Activated CD4-positive, alpha-beta T cell treated with anti-CD3 and anti-CD28 coated beads for 1 hour (primary cell): ENCODE measurements at regions not wholly inside any gene's neighbourhood (a gene's known extent, or its start where the extent isn't known, plus 50 kb on each side); places are given as distances from the start of the nearest gene placed in this dataset.
"Not testable (repeated sequence)": the region's sequence is repeated elsewhere in the genome, so short reads cannot be mapped to it uniquely, and the experiment has no call there.

Source experiments
- DNase-seq: peaks from one replicate; pipeline ENCODE4 v3.0.0-alpha.2; 2020

GRCh38 chr3:16055606-16056211 lies 118.8 kb upstream of the GALNT15 start:
- DNase-seq, result no peak

- no peak for DNase-seq
Observed at GRCh38 chr3:16056217-16056616, 118.3 kb upstream of the GALNT15 start.

- DNase-seq, result no peak
Observed at GRCh38 chr3:16058521-16058920, 116.0 kb upstream of the GALNT15 start.

GRCh38 chr3:16059081-16059537 lies 115.4 kb upstream of the GALNT15 start:
- DNase-seq, result no peak

GRCh38 chr3:16059711-16060357 lies 114.6 kb upstream of the GALNT15 start:
- no peak for DNase-seq

- DNase-seq, result no peak
Observed at GRCh38 chr3:16060358-16060852, 114.1 kb upstream of the GALNT15 start.

- DNase-seq, result no peak
Observed at GRCh38 chr3:16060945-16061344, 113.5 kb upstream of the GALNT15 start.

GRCh38 chr3:16061491-16061890 lies 113.0 kb upstream of the GALNT15 start:
- DNase-seq, result no peak

GRCh38 chr3:16063603-16064002 lies 110.9 kb upstream of the GALNT15 start:
- DNase-seq, result no peak

GRCh38 chr3:16064642-16065414 lies 109.7 kb upstream of the GALNT15 start:
- no peak for DNase-seq

- no peak for DNase-seq
Observed at GRCh38 chr3:16066545-16066944, 107.9 kb upstream of the GALNT15 start.

GRCh38 chr3:16066975-16067374 lies 107.5 kb upstream of the GALNT15 start:
- no peak for DNase-seq

- DNase-seq, result no peak
Observed at GRCh38 chr3:16067837-16068471, 106.5 kb upstream of the GALNT15 start.

GRCh38 chr3:16069149-16069922 lies 105.1 kb upstream of the GALNT15 start:
- no peak for DNase-seq

GRCh38 chr3:16070707-16071106 lies 103.8 kb upstream of the GALNT15 start:
- no peak for DNase-seq

- no peak for DNase-seq
Observed at GRCh38 chr3:16071206-16071605, 103.3 kb upstream of the GALNT15 start.

- DNase-seq, result no peak
Observed at GRCh38 chr3:16072420-16073110, 101.9 kb upstream of the GALNT15 start.

GRCh38 chr3:16073203-16073602 lies 101.3 kb upstream of the GALNT15 start:
- no peak for DNase-seq

- not testable (repeated sequence) for DNase-seq
Observed at GRCh38 chr3:16073990-16074671, 100.3 kb upstream of the GALNT15 start.

GRCh38 chr3:16075647-16076046 lies 98.8 kb upstream of the GALNT15 start:
- no peak for DNase-seq

- no peak for DNase-seq
Observed at GRCh38 chr3:16076564-16076963, 97.9 kb upstream of the GALNT15 start.
